Endothelial cell of umbilical vein (primary cell): ENCODE measurements at regions not wholly inside any gene's neighbourhood (a gene's known extent, or its start where the extent isn't known, plus 50 kb on each side); places are given as distances from the start of the nearest gene placed in this dataset.

Source experiments
- EZH2 ChIP-seq: IDR thresholded peaks from 2 replicates; pipeline ENCODE4 v1.6.1; 2012; ENCODE audit warnings: borderline replicate concordance, low read depth, mild to moderate bottlenecking, moderate library complexity, low read length, inconsistent platforms; ENCODE audit not compliant: severe bottlenecking
- GATA2 ChIP-seq: IDR thresholded peaks from 2 replicates; pipeline ENCODE4 v1.7.0; 2011; ENCODE audit warnings: low read depth, mild to moderate bottlenecking, moderate library complexity, mixed read lengths, low read length; ENCODE audit not compliant: insufficient read length, insufficient read depth
- JUN ChIP-seq: IDR thresholded peaks from 2 replicates; pipeline ENCODE4 v1.6.1; 2011; ENCODE audit warnings: borderline replicate concordance, low read depth; ENCODE audit not compliant: insufficient read length, insufficient read depth
- MYC ChIP-seq: IDR thresholded peaks from one replicate; pipeline ENCODE4 v1.6.1; 2011; ENCODE audit warnings: mild to moderate bottlenecking, low read depth, low read length
- POLR2A ChIP-seq: IDR thresholded peaks from 2 replicates; pipeline ENCODE4 v1.6.1; 2012; ENCODE audit warnings: low read depth, mild to moderate bottlenecking, control low read depth, low read length
- POLR2AphosphoS5 ChIP-seq: IDR thresholded peaks from 2 replicates; pipeline ENCODE4 v1.6.1; 2012; ENCODE audit warnings: low read depth, mild to moderate bottlenecking, control low read depth, low read length, moderate library complexity; ENCODE audit not compliant: insufficient read depth
- TF ChIP-seq, protein P1 (sequence below), 2 donors: IDR thresholded peaks; 1 replicate in 1 of 2; 2 replicates in 1 of 2; pipeline ENCODE4 v1.5.1; 2011; ENCODE audit warnings: low read length in 2 of 2, mild to moderate bottlenecking in 2 of 2, moderate library complexity in 2 of 2, control low read depth in 1 of 2, inconsistent platforms in 1 of 2, low read depth in 1 of 2; ENCODE audit not compliant: insufficient read depth in 1 of 2; ENCODE audit errors: extremely low read depth in 1 of 2
- TF ChIP-seq, protein P2 (sequence below): IDR thresholded peaks from 2 replicates; pipeline ENCODE4 v1.6.1; 2011; ENCODE audit not compliant: insufficient read depth, insufficient read length

DNA sequence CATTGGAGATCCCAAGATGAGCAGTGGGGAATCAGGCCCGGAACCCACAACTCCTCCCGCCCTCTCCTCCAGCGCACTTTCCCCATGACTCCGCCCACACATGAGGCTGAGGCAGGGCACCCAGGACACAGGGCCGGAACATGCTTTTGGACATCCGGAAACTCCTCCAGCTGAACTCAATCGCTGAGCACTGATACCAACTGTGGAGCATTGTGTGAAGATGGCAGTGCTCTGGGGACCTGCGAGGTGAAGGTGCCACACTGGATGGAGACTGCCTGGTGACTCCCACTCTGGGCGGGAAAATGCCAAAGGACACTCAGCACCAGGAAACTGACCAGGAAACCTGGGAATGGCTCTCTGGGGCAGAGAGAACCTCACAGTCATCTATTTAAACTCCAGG, 189.1 kb downstream of the FAM43A start:
- TF ChIP-seq, protein P1, sequence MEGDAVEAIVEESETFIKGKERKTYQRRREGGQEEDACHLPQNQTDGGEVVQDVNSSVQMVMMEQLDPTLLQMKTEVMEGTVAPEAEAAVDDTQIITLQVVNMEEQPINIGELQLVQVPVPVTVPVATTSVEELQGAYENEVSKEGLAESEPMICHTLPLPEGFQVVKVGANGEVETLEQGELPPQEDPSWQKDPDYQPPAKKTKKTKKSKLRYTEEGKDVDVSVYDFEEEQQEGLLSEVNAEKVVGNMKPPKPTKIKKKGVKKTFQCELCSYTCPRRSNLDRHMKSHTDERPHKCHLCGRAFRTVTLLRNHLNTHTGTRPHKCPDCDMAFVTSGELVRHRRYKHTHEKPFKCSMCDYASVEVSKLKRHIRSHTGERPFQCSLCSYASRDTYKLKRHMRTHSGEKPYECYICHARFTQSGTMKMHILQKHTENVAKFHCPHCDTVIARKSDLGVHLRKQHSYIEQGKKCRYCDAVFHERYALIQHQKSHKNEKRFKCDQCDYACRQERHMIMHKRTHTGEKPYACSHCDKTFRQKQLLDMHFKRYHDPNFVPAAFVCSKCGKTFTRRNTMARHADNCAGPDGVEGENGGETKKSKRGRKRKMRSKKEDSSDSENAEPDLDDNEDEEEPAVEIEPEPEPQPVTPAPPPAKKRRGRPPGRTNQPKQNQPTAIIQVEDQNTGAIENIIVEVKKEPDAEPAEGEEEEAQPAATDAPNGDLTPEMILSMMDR (IDR thresholded peaks at IDR 0.05; ENCODE audit: extremely low read depth in 1 of 2, insufficient read depth in 1 of 2, low read depth in 1 of 2, low read length in 2 of 2) = no peak
- no peak for TF ChIP-seq EZH2
- TF ChIP-seq MYC = no peak
- no peak for TF ChIP-seq GATA2
- no peak for TF ChIP-seq POLR2A
- no peak for TF ChIP-seq POLR2AphosphoS5
- no peak for TF ChIP-seq JUN
- TF ChIP-seq, protein P2, sequence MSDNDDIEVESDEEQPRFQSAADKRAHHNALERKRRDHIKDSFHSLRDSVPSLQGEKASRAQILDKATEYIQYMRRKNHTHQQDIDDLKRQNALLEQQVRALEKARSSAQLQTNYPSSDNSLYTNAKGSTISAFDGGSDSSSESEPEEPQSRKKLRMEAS = no peak
